HUES6 (cell line): ENCODE measurements at regions not wholly inside any gene's neighbourhood (a gene's known extent, or its start where the extent isn't known, plus 50 kb on each side); places are given as distances from the start of the nearest gene placed in this dataset.

ENCODE experiments used
- H3K27ac ChIP-seq: 2 replicates; pipeline ENCODE4 v1.7.0; 2013; ENCODE audit warnings: low read depth, mild to moderate bottlenecking, low read length, inconsistent platforms
- H3K27me3 ChIP-seq: 2 replicates; pipeline ENCODE4 v1.6.1; 2013; ENCODE audit warnings: low read length; ENCODE audit not compliant: control insufficient read depth, insufficient read depth
- H3K36me3 ChIP-seq: 2 replicates; pipeline ENCODE4 v1.6.1; 2013; ENCODE audit warnings: low read length; ENCODE audit not compliant: control insufficient read depth, insufficient read depth
- H3K4me1 ChIP-seq: 2 replicates; pipeline ENCODE4 v1.6.1; 2013; ENCODE audit warnings: low read length; ENCODE audit not compliant: control insufficient read depth, insufficient read depth
- H3K4me3 ChIP-seq: 2 replicates; pipeline ENCODE4 v1.5.1; 2013; ENCODE audit warnings: low read depth, low read length
- H3K9ac ChIP-seq: one replicate; pipeline ENCODE4 v1.6.1; 2013; ENCODE audit warnings: mild to moderate bottlenecking, low read length
- H3K9me3 ChIP-seq: 2 replicates; pipeline ENCODE4 v1.6.1; 2013; ENCODE audit warnings: low read depth, low read length; ENCODE audit not compliant: control insufficient read depth, insufficient read depth

DNA sequence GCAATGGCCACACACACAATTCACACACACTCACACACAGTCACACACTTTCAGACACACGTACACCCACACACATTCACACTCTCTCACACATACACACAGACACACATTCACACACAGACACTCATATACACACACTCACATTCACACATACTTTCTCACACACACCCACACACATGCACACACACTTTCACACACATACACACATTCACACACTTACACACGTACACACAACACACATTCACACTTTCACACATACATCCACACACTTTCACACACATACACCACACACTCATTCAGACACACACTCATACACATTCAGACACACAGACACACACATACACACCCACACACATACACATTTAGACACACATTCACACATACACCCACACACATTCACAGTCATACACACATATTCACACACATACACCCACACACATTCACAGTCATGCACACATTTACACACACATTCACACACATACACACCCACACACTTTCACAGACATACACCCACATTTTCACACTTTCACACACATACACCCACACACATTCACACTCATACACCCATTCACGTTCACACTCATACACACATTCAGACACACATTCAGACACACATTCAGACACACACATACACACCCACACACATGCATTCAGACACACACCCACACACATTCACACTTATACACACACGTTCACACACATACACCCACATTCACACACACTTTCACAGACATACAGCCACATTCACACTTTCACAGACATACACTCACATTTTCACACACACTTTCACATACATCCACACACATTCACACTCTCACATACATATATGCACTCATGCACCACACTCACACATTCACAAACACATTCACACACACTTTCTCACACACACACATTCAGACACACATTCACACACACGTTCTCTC lies 52.6 kb upstream of the C14orf180 start:
- Histone ChIP-seq H3K9me3 (peaks cover 37% of the 10 kb centered on the region), H3K9ac (no peak overlapping the region), H3K36me3 (no peaks in the 10 kb centered on the region), H3K4me1 (no peaks in the 10 kb centered on the region), H3K4me3 (no peak overlapping the region), H3K27me3 (no peaks in the 10 kb centered on the region), H3K27ac (no peak overlapping the region)

DNA sequence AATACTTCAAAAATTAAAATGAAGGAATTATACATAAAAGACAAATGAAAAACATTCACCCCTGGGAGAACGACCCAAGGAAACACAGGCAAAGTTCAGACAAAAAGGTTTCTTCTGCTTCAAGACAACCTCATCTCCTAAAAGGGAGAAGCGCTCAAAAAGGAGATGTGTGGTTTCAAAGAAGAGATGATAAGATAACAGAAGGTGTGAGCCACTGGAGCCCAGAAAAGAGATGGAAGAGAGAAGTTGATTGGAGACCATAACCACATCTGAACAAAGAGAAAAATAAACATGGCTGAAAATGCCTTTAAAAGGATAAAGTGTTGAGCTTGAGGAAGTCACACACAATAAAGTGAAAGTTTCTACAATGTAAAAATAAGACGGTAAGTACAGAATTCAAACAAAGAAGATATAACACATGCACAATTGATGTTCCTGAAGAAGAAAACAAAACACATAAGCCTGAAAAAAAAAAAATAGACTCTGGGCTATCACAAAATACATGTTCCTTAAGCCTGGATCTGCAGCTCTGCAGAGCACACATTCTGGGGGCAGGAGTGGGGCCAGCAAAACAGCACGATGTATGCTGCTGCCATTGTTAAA lies 51.6 kb upstream of the C14orf180 start:
- Histone ChIP-seq H3K9ac (no peak overlapping the region), H3K4me1 (no peaks in the 10 kb centered on the region), H3K36me3 (no peaks in the 10 kb centered on the region), H3K9me3 (peaks cover 37% of the 10 kb centered on the region), H3K27me3 (no peaks in the 10 kb centered on the region), H3K27ac (no peak overlapping the region), H3K4me3 (no peak overlapping the region)

- Histone ChIP-seq H3K27ac (no peak overlapping the region), H3K9me3 (peaks cover 37% of the 10 kb centered on the region), H3K4me1 (no peaks in the 10 kb centered on the region), H3K36me3 (no peaks in the 10 kb centered on the region), H3K4me3 (no peak overlapping the region), H3K9ac (no peak overlapping the region), H3K27me3 (no peaks in the 10 kb centered on the region)
Observed at GRCh38 chr14:104528496-104528895, 51.1 kb upstream of the C14orf180 start.
